ENCODE measurements at regions not wholly inside any gene's neighbourhood (a gene's known extent, or its start where the extent isn't known, plus 50 kb on each side); places are given as distances from the start of the nearest gene placed in this dataset.

DNA sequence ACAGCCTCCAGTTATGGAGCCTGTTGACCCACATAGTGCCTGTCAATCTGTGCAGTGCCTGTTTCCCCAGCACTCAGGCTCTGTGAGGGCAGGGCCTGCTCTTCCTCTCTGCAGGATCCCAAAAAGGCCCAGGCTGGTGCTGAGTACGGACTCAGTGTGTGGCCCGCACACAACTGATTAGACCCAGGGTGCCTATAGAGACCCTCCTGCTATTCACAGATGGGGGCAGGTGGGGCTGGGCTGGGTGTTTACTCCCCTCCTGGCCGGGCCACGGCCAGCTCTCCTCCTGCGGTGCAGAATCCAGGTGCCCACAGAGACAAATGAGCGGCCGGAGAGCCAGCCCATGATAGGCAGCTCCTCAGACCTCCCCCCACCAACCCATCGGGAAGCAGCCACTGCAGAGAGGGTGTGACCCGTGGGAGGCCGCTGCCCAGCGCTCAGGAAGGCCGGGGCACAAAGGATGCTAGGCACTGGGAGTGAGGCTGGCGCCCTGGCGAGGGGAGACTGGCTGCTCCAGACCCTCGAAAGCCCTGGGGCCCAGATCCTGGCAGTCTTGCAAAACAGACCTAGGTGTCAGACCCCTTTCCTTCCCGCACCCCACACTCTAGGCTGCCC, 239.0 kb downstream of the CTTN start:
- intact Hi-C loops (cut with DNase I) = no loop called here
- H3K4me1 ChIP-seq = no peaks in the 10 kb centered on the region
- DNase-seq (no peak), ATAC-seq (no peak)
- H3K9me3 ChIP-seq = no peaks in the 10 kb centered on the region
- no peaks in the 10 kb centered on the region for H3K36me3 ChIP-seq (ENCODE audit: insufficient read depth in 1 of 2, low read depth in 1 of 2)
- peaks cover 0 to 4% (median 0%) of the 10 kb centered on the region in 3 donors for H3K27me3 ChIP-seq (ENCODE audit: insufficient read depth in 3 of 3, low read length in 2 of 3)
- 82 to 88% (median 85%) methylated on average over 14 to 16 of the region's 16 CpGs for WGBS, 3 donors
- TF ChIP-seq, protein P1, sequence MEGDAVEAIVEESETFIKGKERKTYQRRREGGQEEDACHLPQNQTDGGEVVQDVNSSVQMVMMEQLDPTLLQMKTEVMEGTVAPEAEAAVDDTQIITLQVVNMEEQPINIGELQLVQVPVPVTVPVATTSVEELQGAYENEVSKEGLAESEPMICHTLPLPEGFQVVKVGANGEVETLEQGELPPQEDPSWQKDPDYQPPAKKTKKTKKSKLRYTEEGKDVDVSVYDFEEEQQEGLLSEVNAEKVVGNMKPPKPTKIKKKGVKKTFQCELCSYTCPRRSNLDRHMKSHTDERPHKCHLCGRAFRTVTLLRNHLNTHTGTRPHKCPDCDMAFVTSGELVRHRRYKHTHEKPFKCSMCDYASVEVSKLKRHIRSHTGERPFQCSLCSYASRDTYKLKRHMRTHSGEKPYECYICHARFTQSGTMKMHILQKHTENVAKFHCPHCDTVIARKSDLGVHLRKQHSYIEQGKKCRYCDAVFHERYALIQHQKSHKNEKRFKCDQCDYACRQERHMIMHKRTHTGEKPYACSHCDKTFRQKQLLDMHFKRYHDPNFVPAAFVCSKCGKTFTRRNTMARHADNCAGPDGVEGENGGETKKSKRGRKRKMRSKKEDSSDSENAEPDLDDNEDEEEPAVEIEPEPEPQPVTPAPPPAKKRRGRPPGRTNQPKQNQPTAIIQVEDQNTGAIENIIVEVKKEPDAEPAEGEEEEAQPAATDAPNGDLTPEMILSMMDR (IDR thresholded peaks at IDR 0.05) = no peak
- no peak overlapping the region for H3K27ac ChIP-seq
- no peak overlapping the region for H3K4me3 ChIP-seq

DNA sequence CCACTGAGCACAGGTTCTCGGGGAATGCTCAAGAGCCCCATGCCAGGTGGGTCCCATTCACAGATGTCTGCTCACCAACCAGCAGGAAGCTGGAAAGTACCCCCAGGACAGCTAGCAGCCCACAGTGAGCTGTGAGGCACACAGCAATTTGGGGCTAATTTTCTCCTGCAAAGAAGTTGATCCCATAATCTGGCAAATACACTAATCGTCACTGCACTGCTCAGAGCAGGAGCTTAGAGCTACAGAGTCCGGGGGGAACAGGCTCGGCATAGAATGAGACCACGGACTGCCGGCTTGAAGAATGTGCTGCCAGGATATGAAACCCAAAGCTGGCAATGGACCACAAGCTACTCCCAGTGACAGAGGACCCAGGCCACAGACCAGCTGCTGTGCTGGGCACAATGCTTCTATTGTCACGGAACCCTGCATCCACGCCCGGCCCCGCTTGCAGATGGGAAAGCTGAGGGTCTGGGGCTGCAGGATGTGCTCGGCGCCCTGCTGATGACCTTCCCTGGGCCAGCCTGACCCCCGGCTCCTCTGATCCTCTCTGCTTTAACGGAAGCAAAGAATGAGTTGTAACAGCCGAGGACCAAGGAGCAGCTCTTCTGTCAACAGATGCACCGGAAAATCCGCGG, 239.7 kb downstream of the CTTN start:
- H3K4me1 ChIP-seq = no peaks in the 10 kb centered on the region
- peaks cover 0 to 7% (median 0%) of the 10 kb centered on the region in 3 donors for H3K27me3 ChIP-seq (ENCODE audit: insufficient read depth in 3 of 3, low read length in 2 of 3)
- H3K27ac ChIP-seq = no peak overlapping the region
- DNase-seq (no peak), ATAC-seq (no peak)
- no peaks in the 10 kb centered on the region for H3K9me3 ChIP-seq
- H3K4me3 ChIP-seq = no peak overlapping the region
- no peaks in the 10 kb centered on the region for H3K36me3 ChIP-seq (ENCODE audit: insufficient read depth in 1 of 2, low read depth in 1 of 2)
- TF ChIP-seq, protein P1 (IDR thresholded peaks at IDR 0.05) = no peak
- intact Hi-C loops (cut with DNase I) = no loop called here
- 35 to 43% (median 40%) methylated on average over 18 of the region's 18 CpGs for WGBS, 3 donors

DNA sequence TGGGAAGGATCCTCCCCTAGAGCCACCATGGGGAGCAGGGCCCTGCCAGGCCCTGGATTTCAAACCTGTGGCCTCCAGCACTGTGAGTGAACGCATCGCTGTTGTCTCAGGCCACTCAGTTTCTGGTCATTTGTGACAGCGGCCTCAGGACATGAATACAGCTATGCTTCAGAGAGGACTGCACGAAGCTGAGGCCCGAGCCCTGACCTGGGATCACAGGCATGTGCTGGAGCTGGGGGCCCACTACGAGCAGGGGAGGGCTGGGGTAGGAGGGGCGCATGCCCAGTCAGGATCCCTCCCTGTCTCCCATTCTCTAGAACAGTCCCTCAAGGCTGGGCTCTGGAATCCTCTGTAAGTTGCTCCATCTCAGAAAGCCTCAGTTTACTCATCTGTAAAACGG, 242.1 kb downstream of the CTTN start:
- no peak for ATAC-seq
- no peaks in the 10 kb centered on the region for H3K36me3 ChIP-seq (ENCODE audit: insufficient read depth in 1 of 2, low read depth in 1 of 2)
- H3K4me3 ChIP-seq = no peak overlapping the region
- no peak overlapping the region for H3K27ac ChIP-seq
- no peaks in the 10 kb centered on the region for H3K4me1 ChIP-seq
- intact Hi-C loops (cut with DNase I) = no loop called here
- 80 to 97% (median 96%) methylated on average over 8 of the region's 8 CpGs for WGBS, 3 donors
- DNase-seq = no peak
- TF ChIP-seq, protein P1 (IDR thresholded peaks at IDR 0.05) = no peak
- H3K27me3 ChIP-seq (ENCODE audit: insufficient read depth in 3 of 3, low read length in 2 of 3) = peaks cover 0 to 18% (median 0%) of the 10 kb centered on the region in 3 donors
- H3K9me3 ChIP-seq = no peaks in the 10 kb centered on the region

DNA sequence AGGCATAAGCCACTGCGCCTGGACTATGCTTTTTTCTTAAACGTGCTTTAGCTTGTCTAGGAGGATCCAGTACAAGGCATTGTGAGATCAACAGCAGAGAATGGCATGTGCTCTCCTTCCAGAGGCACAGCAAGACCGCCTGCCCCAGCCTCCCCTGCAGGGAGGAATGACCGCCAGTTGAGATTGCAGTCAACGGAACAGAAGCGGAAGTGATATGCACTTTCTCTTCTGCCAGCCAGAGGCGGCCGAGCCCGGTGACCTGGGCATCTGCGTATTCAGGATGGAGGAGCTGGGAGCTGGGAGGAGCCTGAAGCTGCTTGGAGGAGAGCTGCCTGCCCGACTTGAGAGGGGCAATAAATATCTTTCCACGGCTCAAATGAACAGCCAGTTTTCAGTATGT, 243.0 kb downstream of the CTTN start:
- 37 to 47% (median 38%) methylated on average over 12 of the region's 12 CpGs for WGBS, 3 donors
- H3K9me3 ChIP-seq = no peaks in the 10 kb centered on the region
- H3K4me1 ChIP-seq = no peaks in the 10 kb centered on the region
- H3K27ac ChIP-seq = no peak overlapping the region
- ATAC-seq = no peak
- H3K36me3 ChIP-seq (ENCODE audit: insufficient read depth in 1 of 2, low read depth in 1 of 2) = no peaks in the 10 kb centered on the region
- H3K27me3 ChIP-seq (ENCODE audit: insufficient read depth in 3 of 3, low read length in 2 of 3) = peaks cover 0 to 23% (median 0%) of the 10 kb centered on the region in 3 donors
- TF ChIP-seq, protein P1 (IDR thresholded peaks at IDR 0.05) = no peak
- intact Hi-C loops (cut with DNase I) = no loop called here
- H3K4me3 ChIP-seq = no peak overlapping the region
- DNase-seq = no peak
